ENCODE measurements at regions not wholly inside any gene's neighbourhood (a gene's known extent, or its start where the extent isn't known, plus 50 kb on each side); places are given as distances from the start of the nearest gene placed in this dataset.

DNA sequence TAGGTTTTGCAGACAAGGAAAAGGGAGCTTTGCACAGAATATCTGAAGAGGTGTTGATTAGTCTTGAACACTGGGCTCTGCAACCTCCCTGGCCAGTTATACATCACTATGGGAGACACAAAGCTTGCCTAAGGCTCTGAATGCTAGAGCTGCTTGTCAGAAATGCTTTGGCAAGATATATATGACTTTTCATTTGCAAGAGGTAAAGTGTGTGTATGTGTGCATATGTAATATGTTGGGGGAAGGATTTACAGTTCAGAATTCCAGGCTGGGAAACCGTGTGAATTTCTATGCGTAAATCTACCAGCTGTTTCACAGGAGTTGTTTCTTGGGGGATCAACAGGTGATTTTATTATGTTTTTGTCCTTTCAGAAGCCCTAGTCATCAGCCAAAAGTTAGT lies 350.9 kb downstream of the TMEM114 start:
- H3K27me3 Mint-ChIP-seq = peaks cover 3% of the 10 kb centered on the region
- DNase-seq (ENCODE audit: low spot score, unreplicated experiment) = no peak
- H3K4me1 Mint-ChIP-seq (ENCODE audit: low read depth) = peaks cover 4% of the 10 kb centered on the region
- H3K27ac Mint-ChIP-seq = no peak overlapping the region
- H3K4me3 Mint-ChIP-seq (ENCODE audit: low read depth) = no peak overlapping the region
- TF ChIP-seq, protein P1, sequence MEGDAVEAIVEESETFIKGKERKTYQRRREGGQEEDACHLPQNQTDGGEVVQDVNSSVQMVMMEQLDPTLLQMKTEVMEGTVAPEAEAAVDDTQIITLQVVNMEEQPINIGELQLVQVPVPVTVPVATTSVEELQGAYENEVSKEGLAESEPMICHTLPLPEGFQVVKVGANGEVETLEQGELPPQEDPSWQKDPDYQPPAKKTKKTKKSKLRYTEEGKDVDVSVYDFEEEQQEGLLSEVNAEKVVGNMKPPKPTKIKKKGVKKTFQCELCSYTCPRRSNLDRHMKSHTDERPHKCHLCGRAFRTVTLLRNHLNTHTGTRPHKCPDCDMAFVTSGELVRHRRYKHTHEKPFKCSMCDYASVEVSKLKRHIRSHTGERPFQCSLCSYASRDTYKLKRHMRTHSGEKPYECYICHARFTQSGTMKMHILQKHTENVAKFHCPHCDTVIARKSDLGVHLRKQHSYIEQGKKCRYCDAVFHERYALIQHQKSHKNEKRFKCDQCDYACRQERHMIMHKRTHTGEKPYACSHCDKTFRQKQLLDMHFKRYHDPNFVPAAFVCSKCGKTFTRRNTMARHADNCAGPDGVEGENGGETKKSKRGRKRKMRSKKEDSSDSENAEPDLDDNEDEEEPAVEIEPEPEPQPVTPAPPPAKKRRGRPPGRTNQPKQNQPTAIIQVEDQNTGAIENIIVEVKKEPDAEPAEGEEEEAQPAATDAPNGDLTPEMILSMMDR (IDR thresholded peaks at IDR 0.05; ENCODE audit: unreplicated experiment) = no peak
- no peaks in the 10 kb centered on the region for H3K36me3 Mint-ChIP-seq (ENCODE audit: insufficient read depth)
- no peaks in the 10 kb centered on the region for H3K9me3 Mint-ChIP-seq (ENCODE audit: low read depth)

DNA sequence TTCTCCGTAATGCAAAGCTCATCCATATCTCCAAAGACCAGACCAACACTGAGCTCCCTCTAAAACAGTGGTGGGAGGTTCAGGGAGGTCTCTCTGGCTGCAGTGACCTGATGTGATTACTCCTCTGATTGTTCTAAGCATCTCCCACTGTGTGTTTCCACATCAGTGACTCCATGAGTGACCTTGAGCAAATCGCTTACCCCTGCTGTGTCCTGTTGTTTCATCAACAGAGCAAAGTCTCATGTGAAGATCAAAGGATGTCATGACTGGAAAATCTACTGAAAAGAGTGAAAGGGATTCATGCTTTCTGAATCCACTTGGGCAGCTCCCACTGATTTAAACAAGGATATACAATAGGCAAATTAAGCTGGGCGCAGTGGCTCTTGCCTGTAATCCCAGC lies 352.9 kb downstream of the TMEM114 start:
- no peak overlapping the region for H3K27ac Mint-ChIP-seq
- TF ChIP-seq, protein P1 (IDR thresholded peaks at IDR 0.05; ENCODE audit: unreplicated experiment) = no peak
- no peaks in the 10 kb centered on the region for H3K9me3 Mint-ChIP-seq (ENCODE audit: low read depth)
- H3K4me3 Mint-ChIP-seq (ENCODE audit: low read depth) = no peak overlapping the region
- H3K27me3 Mint-ChIP-seq = no peaks in the 10 kb centered on the region
- H3K36me3 Mint-ChIP-seq (ENCODE audit: insufficient read depth) = no peaks in the 10 kb centered on the region
- no peak for DNase-seq (ENCODE audit: low spot score, unreplicated experiment)
- H3K4me1 Mint-ChIP-seq (ENCODE audit: low read depth) = peaks cover 4% of the 10 kb centered on the region

DNA sequence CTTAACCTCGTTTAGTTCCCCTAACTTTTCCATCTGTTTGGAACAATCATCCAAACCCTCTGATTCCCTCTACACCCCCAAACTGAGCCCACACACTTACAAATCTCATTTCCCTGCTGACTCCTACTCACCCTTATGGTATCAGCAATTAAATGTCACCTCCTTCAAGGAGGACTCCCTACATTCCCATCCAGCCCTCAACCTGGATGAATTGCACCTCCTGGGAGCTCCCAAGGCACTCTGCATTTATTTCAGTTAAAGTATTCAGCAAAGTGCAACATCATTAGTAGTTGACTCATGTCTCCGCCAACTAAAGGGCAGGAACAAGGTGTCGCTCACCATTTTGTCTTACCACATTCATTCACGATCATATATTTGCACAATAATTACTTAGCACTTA lies 353.5 kb downstream of the TMEM114 start:
- DNase-seq (ENCODE audit: low spot score, unreplicated experiment) = no peak
- Mint-ChIP-seq H3K36me3 (ENCODE audit: insufficient read depth) (no peaks in the 10 kb centered on the region), H3K4me1 (ENCODE audit: low read depth) (peaks cover 4% of the 10 kb centered on the region), H3K27ac (no peak overlapping the region), H3K27me3 (no peaks in the 10 kb centered on the region), H3K4me3 (ENCODE audit: low read depth) (no peak overlapping the region), H3K9me3 (ENCODE audit: low read depth) (no peaks in the 10 kb centered on the region)
- TF ChIP-seq, protein P1 (IDR thresholded peaks at IDR 0.05; ENCODE audit: unreplicated experiment) = no peak

DNA sequence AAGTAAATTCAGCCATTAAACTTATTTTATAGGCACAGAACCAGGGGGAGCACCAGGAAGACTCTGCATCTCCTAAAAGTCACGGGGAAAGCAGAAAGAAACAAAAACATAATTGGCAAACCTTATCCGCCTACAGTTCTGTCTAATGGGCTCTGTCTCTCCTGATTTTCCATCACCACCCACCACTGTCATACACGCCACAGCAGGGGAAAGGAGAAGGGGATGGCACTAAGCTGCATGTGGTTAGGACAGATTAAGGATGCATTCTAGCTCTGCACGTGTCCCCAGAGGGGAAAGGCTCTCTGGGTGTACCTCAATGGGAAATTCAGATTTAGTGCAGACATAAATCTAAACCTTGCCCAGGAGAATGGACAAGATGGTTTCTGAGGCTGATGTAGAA lies 359.8 kb downstream of the TMEM114 start:
- Mint-ChIP-seq H3K27me3 (peaks cover 9% of the 10 kb centered on the region), H3K4me1 (ENCODE audit: low read depth) (no peaks in the 10 kb centered on the region), H3K36me3 (ENCODE audit: insufficient read depth) (no peaks in the 10 kb centered on the region), H3K4me3 (ENCODE audit: low read depth) (no peak overlapping the region), H3K27ac (no peak overlapping the region), H3K9me3 (ENCODE audit: low read depth) (peaks cover 3% of the 10 kb centered on the region)
- no peak for DNase-seq (ENCODE audit: low spot score, unreplicated experiment)
- TF ChIP-seq, protein P1 (IDR thresholded peaks at IDR 0.05; ENCODE audit: unreplicated experiment) = no peak

DNA sequence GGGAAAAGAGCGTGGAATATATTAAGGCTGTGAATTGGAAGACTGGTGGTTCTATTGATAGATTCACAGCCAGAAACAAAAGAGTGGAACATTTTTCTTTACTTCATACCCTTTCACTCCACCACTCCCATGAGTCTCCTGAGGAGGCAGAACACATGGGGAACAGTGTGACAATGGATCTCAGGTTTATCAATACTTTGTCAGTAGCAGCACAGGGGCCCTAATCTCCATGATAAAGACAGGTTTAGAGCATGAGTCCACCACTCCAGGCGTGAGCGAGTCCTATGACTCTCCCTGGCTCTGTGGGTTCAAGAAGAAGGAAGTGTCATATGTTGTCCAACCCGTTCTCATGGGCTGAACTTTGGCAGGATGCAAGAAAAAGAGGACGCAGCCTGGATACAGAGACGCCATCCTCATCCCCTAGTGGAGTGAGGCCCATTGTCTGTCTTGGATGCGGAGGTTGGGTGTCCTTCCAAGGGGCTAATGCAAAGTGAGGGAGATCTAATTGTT lies 361.2 kb downstream of the TMEM114 start:
- TF ChIP-seq, protein P1 (IDR thresholded peaks at IDR 0.05; ENCODE audit: unreplicated experiment) = no peak
- H3K9me3 Mint-ChIP-seq (ENCODE audit: low read depth) = peaks cover 6% of the 10 kb centered on the region
- H3K27ac Mint-ChIP-seq = no peak overlapping the region
- no peaks in the 10 kb centered on the region for H3K36me3 Mint-ChIP-seq (ENCODE audit: insufficient read depth)
- no peak for DNase-seq (ENCODE audit: low spot score, unreplicated experiment)
- H3K4me1 Mint-ChIP-seq (ENCODE audit: low read depth) = no peaks in the 10 kb centered on the region
- H3K27me3 Mint-ChIP-seq = peaks cover 9% of the 10 kb centered on the region
- no peak overlapping the region for H3K4me3 Mint-ChIP-seq (ENCODE audit: low read depth)
